IMR-90 (cell line): ENCODE measurements at regions not wholly inside any gene's neighbourhood (a gene's known extent, or its start where the extent isn't known, plus 50 kb on each side); places are given as distances from the start of the nearest gene placed in this dataset.

Experiments used
- ATAC-seq: fragments of 200-7000 bp; cut with Tn5 transposase; 2 replicates; pipeline ENCODE4 v1.9.1; 2020; ENCODE audit warnings: low read depth, mild to moderate bottlenecking, moderate library complexity
- BruUV-seq: library from RNA; stranded (reverse); fragments of 400-500 nt; replicated peaks from 2 replicates; lab custom pipeline; 2021; lab: Mats Ljungman, UMichigan
- CTCF ChIA-PET: fragments of 300-600 bp; formaldehyde crosslinking; extraction: SDS; loops from one replicate; lab custom pipeline; 2021; ENCODE audit warnings: antibody characterized with exemption; lab: Yijun Ruan, JAX
- POLR2A ChIA-PET: fragments of 300-600 bp; sonication (Branson Sonifier 250); formaldehyde crosslinking; loops from one replicate; lab custom pipeline; 2022; ENCODE audit warnings: antibody characterized with exemption; ENCODE audit not compliant: unreplicated experiment; lab: Charles Lee
- DNase-seq: peaks from one replicate; pipeline ENCODE4 v3.0.0; 2013
- H2AFZ ChIP-seq: replicated peaks from 2 replicates; pipeline ENCODE3; 2013; ENCODE audit warnings: low read length, mild to moderate bottlenecking; ENCODE audit not compliant: poor library complexity
- H2AK5ac ChIP-seq: 2 replicates; pipeline ENCODE4 v1.6.1; 2013; ENCODE audit warnings: low read depth, low read length, inconsistent platforms
- H2AK9ac ChIP-seq: replicated peaks from 2 replicates; pipeline ENCODE3; 2013; ENCODE audit warnings: mild to moderate bottlenecking, low read depth, low read length, moderate library complexity; ENCODE audit not compliant: poor library complexity
- H2BK120ac ChIP-seq: 2 replicates; pipeline ENCODE4 v1.6.1; 2013; ENCODE audit warnings: low read depth, low read length, inconsistent platforms
- H2BK15ac ChIP-seq: 3 replicates; pipeline ENCODE4 v1.6.1; 2013; ENCODE audit warnings: low read depth, low read length, inconsistent platforms
- H2BK20ac ChIP-seq: 2 replicates; pipeline ENCODE4 v1.6.1; 2013; ENCODE audit warnings: low read depth, mild to moderate bottlenecking, inconsistent platforms, low read length, moderate library complexity
- H2BK5ac ChIP-seq: 2 replicates; pipeline ENCODE4 v1.6.1; 2013; ENCODE audit warnings: mild to moderate bottlenecking, low read depth, low read length, inconsistent platforms; ENCODE audit not compliant: poor library complexity, severe bottlenecking
- H3K14ac ChIP-seq: replicated peaks from 2 replicates; pipeline ENCODE4 v1.6.1; 2013; ENCODE audit warnings: low read depth, low read length, inconsistent platforms
- H3K18ac ChIP-seq: 2 replicates; pipeline ENCODE4 v1.6.1; 2013; ENCODE audit warnings: low read depth, low read length, control low read depth
- H3K23ac ChIP-seq: 2 replicates; pipeline ENCODE4 v1.6.1; 2013; ENCODE audit warnings: low read depth, low read length, inconsistent platforms
- H3K27ac ChIP-seq: 2 replicates; pipeline ENCODE4 v1.5.1; 2013; ENCODE audit warnings: mild to moderate bottlenecking, control low read depth, low read length; ENCODE audit not compliant: insufficient read depth
- H3K27me3 ChIP-seq: 2 replicates; pipeline ENCODE4 v1.6.1; 2013; ENCODE audit warnings: low read length; ENCODE audit not compliant: control insufficient read depth, insufficient read depth
- H3K36me3 ChIP-seq: 2 replicates; pipeline ENCODE4 v1.6.1; 2013; ENCODE audit warnings: low read length, mixed read lengths; ENCODE audit not compliant: control insufficient read depth, insufficient read depth
- H3K4ac ChIP-seq: 2 replicates; pipeline ENCODE4 v1.6.1; 2013; ENCODE audit warnings: low read depth, low read length, inconsistent platforms
- H3K4me1 ChIP-seq: 2 replicates; pipeline ENCODE4 v1.6.1; 2013; ENCODE audit warnings: low read length, mixed read lengths; ENCODE audit not compliant: control insufficient read depth, insufficient read depth
- H3K4me2 ChIP-seq: 2 replicates; pipeline ENCODE4 v1.6.1; 2013; ENCODE audit warnings: low read depth, mild to moderate bottlenecking, control low read depth, low read length, moderate library complexity
- H3K4me3 ChIP-seq: 2 replicates; pipeline ENCODE4 v1.5.1; 2013; ENCODE audit warnings: low read depth, mild to moderate bottlenecking, control low read depth, low read length, moderate library complexity; ENCODE audit not compliant: insufficient read depth
- H3K56ac ChIP-seq: 2 replicates; pipeline ENCODE4 v1.6.1; 2013; ENCODE audit warnings: low read length, inconsistent platforms; ENCODE audit not compliant: insufficient read depth; ENCODE audit errors: extremely low read depth
- H3K79me1 ChIP-seq, 2 experiments: 2 replicates each; pipeline ENCODE4 v1.6.1; 2013; ENCODE audit warnings: low read length in 2 of 2, inconsistent platforms in 1 of 2, low read depth in 1 of 2
- H3K9ac ChIP-seq: 2 replicates; pipeline ENCODE4 v1.6.1; 2013; ENCODE audit warnings: low read depth, low read length, control low read depth
- H3K9me1 ChIP-seq: 2 replicates; pipeline ENCODE4 v1.6.1; 2013; ENCODE audit warnings: low read length, inconsistent platforms; ENCODE audit not compliant: insufficient read depth
- H3K9me3 ChIP-seq: 2 replicates; pipeline ENCODE4 v1.6.1; 2013; ENCODE audit warnings: low read length; ENCODE audit not compliant: control insufficient read depth, insufficient read depth
- H4K20me1 ChIP-seq: 2 replicates; pipeline ENCODE4 v1.6.1; 2013; ENCODE audit warnings: low read length, inconsistent platforms; ENCODE audit not compliant: insufficient read depth
- H4K5ac ChIP-seq: 2 replicates; pipeline ENCODE4 v1.6.1; 2013; ENCODE audit warnings: mild to moderate bottlenecking, low read depth, low read length, control low read depth
- H4K8ac ChIP-seq, 2 experiments: 2 replicates each; pipeline ENCODE4 v1.6.1; 2013; ENCODE audit warnings: low read depth in 2 of 2, low read length in 2 of 2, control low read depth in 1 of 2, inconsistent platforms in 1 of 2
- H4K91ac ChIP-seq: 2 replicates; pipeline ENCODE4 v1.6.1; 2013; ENCODE audit warnings: low read depth, low read length, inconsistent platforms; ENCODE audit not compliant: insufficient read depth
- CEBPB ChIP-seq: IDR thresholded peaks from 2 replicates; pipeline ENCODE4 v1.6.1; 2012; ENCODE audit warnings: low read depth, low read length, improper control_type of control experiment
- CHD1 ChIP-seq: IDR thresholded peaks from 2 replicates; pipeline ENCODE4 v1.6.1; 2012; ENCODE audit warnings: low read depth, low read length, improper control_type of control experiment
- CTCF ChIP-seq: conservative IDR thresholded peaks from 2 replicates; pipeline ENCODE4 v1.5.1; 2012; ENCODE audit warnings: mild to moderate bottlenecking, low read depth, low read length, improper control_type of control experiment
- FOS ChIP-seq: fragments of 150-350 bp; IDR thresholded peaks from 2 replicates; pipeline ENCODE4 v1.6.1; 2016; ENCODE audit warnings: low read depth, low read length
- MAFK ChIP-seq: IDR thresholded peaks from 2 replicates; pipeline ENCODE4 v1.6.1; 2012; ENCODE audit warnings: low read depth, low read length, improper control_type of control experiment
- MAZ ChIP-seq: IDR thresholded peaks from 2 replicates; pipeline ENCODE4 v1.6.1; 2012; ENCODE audit warnings: low read depth, mild to moderate bottlenecking, low read length, improper control_type of control experiment, moderate library complexity, borderline replicate concordance
- NFE2L2 ChIP-seq: fragments of 150-350 bp; IDR thresholded peaks from 2 replicates; pipeline ENCODE4 v1.6.1; 2016; ENCODE audit warnings: low read depth, mild to moderate bottlenecking, low read length
- POLR2A ChIP-seq: IDR thresholded peaks from 2 replicates; pipeline ENCODE4 v1.6.1; 2012; ENCODE audit warnings: mild to moderate bottlenecking, low read depth, low read length
- RAD21 ChIP-seq: IDR thresholded peaks from 2 replicates; pipeline ENCODE4 v1.6.1; 2012; ENCODE audit warnings: low read length, improper control_type of control experiment
- RCOR1 ChIP-seq: IDR thresholded peaks from 2 replicates; pipeline ENCODE4 v1.6.1; 2012; ENCODE audit warnings: mild to moderate bottlenecking, low read length, improper control_type of control experiment; ENCODE audit not compliant: insufficient replicate concordance
- SMC3 ChIP-seq: fragments of 150-350 bp; IDR thresholded peaks from 2 replicates; pipeline ENCODE4 v1.6.1; 2016; ENCODE audit warnings: low read depth, mild to moderate bottlenecking, antibody characterized with exemption, low read length, moderate library complexity
- WGBS, 2 experiments: methylation state at CpG; one replicate each; pipeline versions ENCODE4 v1.1.5 to v1.1.7; 2013; ENCODE audit warnings: missing lambda C conversion rate in 2 of 2; ENCODE audit not compliant: insufficient read length in 1 of 2; ENCODE audit errors: extremely low coverage in 2 of 2; 5-methylcytosine and 5-hydroxymethylcytosine counted together
- dilution Hi-C: fragments of 300-500 bp; cut with HindIII; formaldehyde crosslinking; loops from one replicate; pipeline ENCODE4 v1.14.3; 2018; ENCODE audit warnings: low sequenced_read_pairs; ENCODE audit not compliant: unreplicated experiment
- in situ Hi-C: fragments of 300-500 bp; cut with MboI; formaldehyde crosslinking; loops from 3 replicates; pipeline ENCODE4 v1.14.3; 2019; ENCODE audit warnings: low sequenced_read_pairs, inconsistent platforms, mixed read lengths
- intact Hi-C: fragments of 100-400 bp; cut with micrococcal nuclease; formaldehyde crosslinking; loops from 2 replicates; pipeline ENCODE4 v1.10.0; 2022
- TF ChIP-seq, protein P1 (sequence below): fragments of 150-350 bp; IDR thresholded peaks from 2 replicates; pipeline ENCODE4 v1.6.1; 2017; ENCODE audit warnings: mild to moderate bottlenecking, antibody characterized with exemption, low read length, low read depth

GRCh38 chr13:59342400-59342799 is 821.3 kb downstream of the DIAPH3 start:
- Histone ChIP-seq H4K5ac (no peak overlapping the region), H3K14ac (no peak overlapping the region), H2BK15ac (no peak overlapping the region), H2AK5ac (no peak overlapping the region), H3K4me1 (no peaks in the 10 kb centered on the region), H3K4me2 (no peak overlapping the region), H3K56ac (no peak overlapping the region), H3K27ac (no peak overlapping the region), H3K9ac (no peak overlapping the region), H2BK5ac (no peak overlapping the region), H3K23ac (no peak overlapping the region), H4K8ac (no peak overlapping the region), H3K27me3 (no peaks in the 10 kb centered on the region), H3K36me3 (no peaks in the 10 kb centered on the region), H2AK9ac (no peak overlapping the region), H3K4ac (no peak overlapping the region), H2BK20ac (no peak overlapping the region), H4K20me1 (no peaks in the 10 kb centered on the region), H3K9me1 (no peaks in the 10 kb centered on the region), H2BK120ac (no peak overlapping the region), H3K79me1 (no peaks in the 10 kb centered on the region), H3K18ac (no peak overlapping the region), H4K91ac (no peak overlapping the region), H3K4me3 (no peak overlapping the region), H3K9me3 (no peaks in the 10 kb centered on the region), H2AFZ (no peak overlapping the region)
- no peak for DNase-seq
- in situ Hi-C loops (no loop called here), intact Hi-C loops (no loop called here), dilution Hi-C loops (no loop called here)
- no CpG with 5 or more reads among the region's 5 CpGs for WGBS, 2 experiments
- ATAC-seq: no peak
- POLR2A ChIA-PET: no interaction called here
- no TSS peak for BruUV-seq
- TF ChIP-seq CEBPB: no peak
- TF ChIP-seq CTCF: no peak
- no peak for TF ChIP-seq CHD1
- no peak for TF ChIP-seq POLR2A
- TF ChIP-seq MAZ: no peak
- no peak for TF ChIP-seq SMC3
- TF ChIP-seq MAFK: no peak
- no peak for TF ChIP-seq FOS
- TF ChIP-seq, protein P1, sequence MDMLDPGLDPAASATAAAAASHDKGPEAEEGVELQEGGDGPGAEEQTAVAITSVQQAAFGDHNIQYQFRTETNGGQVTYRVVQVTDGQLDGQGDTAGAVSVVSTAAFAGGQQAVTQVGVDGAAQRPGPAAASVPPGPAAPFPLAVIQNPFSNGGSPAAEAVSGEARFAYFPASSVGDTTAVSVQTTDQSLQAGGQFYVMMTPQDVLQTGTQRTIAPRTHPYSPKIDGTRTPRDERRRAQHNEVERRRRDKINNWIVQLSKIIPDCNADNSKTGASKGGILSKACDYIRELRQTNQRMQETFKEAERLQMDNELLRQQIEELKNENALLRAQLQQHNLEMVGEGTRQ: no peak
- no peak for TF ChIP-seq NFE2L2
- no peak for TF ChIP-seq RCOR1
- no peak for TF ChIP-seq RAD21
- CTCF ChIA-PET: no interaction called here
